Liver (tissue), 8 donors: ENCODE measurements at regions not wholly inside any gene's neighbourhood (a gene's known extent, or its start where the extent isn't known, plus 50 kb on each side); places are given as distances from the start of the nearest gene placed in this dataset.
A peak's percentile ranks its signal among the peaks of the same experiment; 100 is the strongest.

Experiments
- DNase-seq: peaks from one replicate; pipeline ENCODE4 v3.0.0-alpha.2; 2017; ENCODE audit warnings: low spot score
- H3K27ac ChIP-seq, 2 donors: one replicate each; pipeline ENCODE4 v1.7.0; 2013; ENCODE audit warnings: inconsistent platforms in 2 of 2, low read length in 2 of 2, control low read depth in 1 of 2, low read depth in 1 of 2, mild to moderate bottlenecking in 1 of 2
- H3K27me3 ChIP-seq, 4 donors: one replicate each; pipeline versions ENCODE4 v1.6.1 to v1.7.0; 2013; ENCODE audit warnings: low read length in 3 of 4, inconsistent platforms in 1 of 4, mild to moderate bottlenecking in 1 of 4, moderate library complexity in 1 of 4; ENCODE audit not compliant: control insufficient read depth in 4 of 4, insufficient read depth in 4 of 4
- H3K36me3 ChIP-seq, 4 donors: one replicate each; pipeline versions ENCODE4 v1.6.1 to v1.7.0; 2013; ENCODE audit warnings: low read length in 3 of 4, mild to moderate bottlenecking in 3 of 4, low read depth in 1 of 4, moderate library complexity in 1 of 4; ENCODE audit not compliant: control insufficient read depth in 4 of 4, insufficient read depth in 3 of 4
- H3K4me1 ChIP-seq, 4 donors: one replicate each; pipeline versions ENCODE4 v1.6.1 to v1.7.0; 2013; ENCODE audit warnings: low read length in 3 of 4, mild to moderate bottlenecking in 3 of 4, moderate library complexity in 1 of 4; ENCODE audit not compliant: control insufficient read depth in 4 of 4, insufficient read depth in 4 of 4
- H3K4me3 ChIP-seq, 3 donors: one replicate each; pipeline versions ENCODE4 v1.6.1 to v1.7.0; 2013; ENCODE audit warnings: low read length in 3 of 3, control low read depth in 1 of 3, low read depth in 1 of 3, mild to moderate bottlenecking in 1 of 3
- H3K9ac ChIP-seq, 2 donors: one replicate each; pipeline ENCODE4 v1.7.0; 2013; ENCODE audit warnings: low read length in 2 of 2, mild to moderate bottlenecking in 2 of 2, moderate library complexity in 2 of 2, control low read depth in 1 of 2, low read depth in 1 of 2
- H3K9me3 ChIP-seq, 4 donors: one replicate each; pipeline versions ENCODE4 v1.6.1 to v1.7.0; 2013; ENCODE audit warnings: low read length in 3 of 4; ENCODE audit not compliant: control insufficient read depth in 4 of 4
- FOXA2 ChIP-seq: IDR thresholded peaks from 2 replicates; pipeline ENCODE4 v1.6.1; 2016; ENCODE audit warnings: antibody characterized with exemption
- HNF4A ChIP-seq, 2 donors: conservative IDR thresholded peaks; 2 replicates each; pipeline ENCODE4 v1.6.1; 2016; ENCODE audit warnings: antibody characterized with exemption in 2 of 2, mild to moderate bottlenecking in 2 of 2
- JUND ChIP-seq, 2 donors: IDR thresholded peaks; 2 replicates each; pipeline ENCODE4 v1.6.1; 2016; ENCODE audit warnings: antibody characterized with exemption in 2 of 2
- NR2F2 ChIP-seq: IDR thresholded peaks from 2 replicates; pipeline ENCODE4 v1.6.1; 2016; ENCODE audit warnings: antibody characterized with exemption
- RAD21 ChIP-seq, 2 donors: IDR thresholded peaks; 2 replicates each; pipeline ENCODE4 v1.6.1; 2016; ENCODE audit warnings: antibody characterized with exemption in 2 of 2, mild to moderate bottlenecking in 2 of 2
- TAF1 ChIP-seq: conservative IDR thresholded peaks from 2 replicates; pipeline ENCODE4 v1.6.1; 2016; ENCODE audit warnings: antibody characterized with exemption, mild to moderate bottlenecking
- YY1 ChIP-seq: IDR thresholded peaks from 2 replicates; pipeline ENCODE4 v1.6.1; 2016; ENCODE audit warnings: antibody characterized with exemption, mild to moderate bottlenecking
- WGBS: extraction: QIAGEN DNeasy Blood & Tissue Kit; methylation state at CpG from one replicate; pipeline ENCODE4 v1.1.7; 2013; 5-methylcytosine and 5-hydroxymethylcytosine counted together
- TF ChIP-seq, protein P1 (sequence below): fragments of 150-350 bp; IDR thresholded peaks from 2 replicates; pipeline ENCODE4 v1.5.1; 2017; ENCODE audit warnings: improper control_type of control experiment, low read depth, low read length; ENCODE audit not compliant: missing input control
- TF ChIP-seq, protein P2 (sequence below): IDR thresholded peaks from 2 replicates; pipeline ENCODE4 v1.6.1; 2016; ENCODE audit warnings: antibody characterized with exemption, mild to moderate bottlenecking
- TF ChIP-seq, protein P3 (sequence below): IDR thresholded peaks from 2 replicates; pipeline ENCODE4 v1.6.1; 2016; ENCODE audit warnings: antibody characterized with exemption
- donor health status: healthy.
- donor health status: healthy.
- donor health status: healthy.
- donor health status: healthy.
- donor health status: healthy.

DNA sequence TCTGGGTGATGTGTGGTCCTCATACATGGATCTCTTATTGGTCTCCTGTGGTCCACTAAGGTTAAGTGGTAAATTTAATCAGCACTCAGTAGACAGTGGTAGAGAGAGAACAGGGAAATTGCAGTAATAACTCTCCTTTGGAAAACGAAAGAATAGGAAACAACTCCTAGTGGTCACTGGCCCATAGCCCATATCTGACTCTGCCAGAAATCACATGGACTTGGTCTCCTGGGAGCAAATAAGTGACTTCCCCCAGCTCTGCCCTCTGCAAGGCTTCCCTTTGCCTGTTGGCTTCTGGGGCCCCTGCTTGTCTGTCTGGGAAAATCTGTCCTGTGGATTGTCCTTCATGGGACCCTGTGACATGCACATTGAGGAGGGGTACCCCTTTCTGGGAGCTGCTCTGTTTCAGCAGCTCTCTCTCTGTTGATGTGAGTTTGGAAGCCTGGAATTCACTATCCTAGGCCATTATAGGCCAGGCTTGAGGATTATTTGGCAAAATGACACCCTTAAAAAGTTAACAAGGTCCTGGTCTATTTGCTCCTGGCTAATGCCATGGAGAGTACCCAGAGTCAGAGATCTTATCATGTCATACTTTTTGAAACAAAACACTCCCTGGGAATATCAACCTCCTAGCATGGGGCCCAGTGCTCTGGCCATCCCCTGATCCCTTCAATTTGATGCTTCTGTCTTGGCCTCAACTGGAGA, 58.0 kb upstream of the HNF1B start (continued):
- TF ChIP-seq RAD21 (IDR thresholded peaks at IDR 0.05) (peak in 1 of 2 donors; percentile 19), HNF4A (conservative IDR thresholded peaks at IDR 0.05) (peak; percentile 63 to 75), FOXA2 (no peak), YY1 (no peak)

DNA sequence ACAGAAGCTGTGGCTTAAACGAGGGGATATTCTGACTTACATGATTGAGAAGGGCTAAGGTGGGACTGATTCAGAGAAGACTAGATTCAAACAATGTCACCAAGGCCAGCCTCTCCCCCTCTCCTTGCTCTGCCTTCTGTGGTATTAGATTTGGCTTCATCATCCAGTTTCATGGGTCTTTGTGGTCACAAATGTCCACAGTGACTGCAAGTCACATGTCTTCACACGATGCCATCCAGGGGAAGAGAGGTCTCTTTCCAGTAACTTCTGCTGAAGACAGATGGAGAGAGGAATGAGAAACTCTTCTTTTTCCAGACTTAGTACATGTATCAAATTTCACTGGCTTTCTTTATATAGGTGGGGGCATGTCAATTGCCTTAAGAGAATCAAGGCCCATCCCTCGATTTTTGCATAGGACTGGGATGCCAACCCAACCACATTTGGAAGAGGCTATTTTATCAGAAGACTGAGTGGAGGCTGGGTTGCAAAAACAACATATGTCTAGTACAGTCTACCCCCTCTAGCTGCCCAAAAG, 57.3 kb upstream of the HNF1B start:
- no peaks in the 10 kb centered on the region for H3K27me3 ChIP-seq

DNA sequence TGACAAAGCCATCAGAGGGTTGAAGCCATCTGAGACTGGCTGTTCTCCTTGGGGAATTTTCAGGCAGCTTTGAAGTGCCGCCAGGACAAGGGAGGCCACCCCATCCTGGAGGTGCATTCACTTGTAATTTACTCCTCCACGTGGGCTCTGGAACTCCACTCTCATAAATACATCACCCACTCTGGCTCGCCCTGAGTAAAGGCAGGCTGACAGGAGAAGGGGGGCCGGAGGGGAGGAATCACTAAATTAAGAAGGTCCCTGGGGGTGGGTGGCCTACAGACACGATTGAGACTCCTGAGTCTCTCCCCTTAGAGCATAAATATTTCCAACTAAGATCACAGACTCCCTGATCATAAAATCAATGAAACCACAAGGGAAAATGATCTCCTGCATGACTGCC, 56.3 kb upstream of the HNF1B start:
- H3K9ac ChIP-seq: no peak overlapping the region

More for the DNA sequence above, 57.3 kb upstream of the HNF1B start:
- no peak overlapping the region for H3K9ac ChIP-seq
- WGBS: 82% methylated on average over 3 of the region's 3 CpGs
- H3K36me3 ChIP-seq: no peaks in the 10 kb centered on the region
- peaks cover 0 to 12% (median 11%) of the 10 kb centered on the region in 4 donors for H3K4me1 ChIP-seq
- TF ChIP-seq RAD21 (IDR thresholded peaks at IDR 0.05): no peak
- TF ChIP-seq TAF1: no peak
- TF ChIP-seq FOXA2: no peak
- no peak for TF ChIP-seq YY1
- TF ChIP-seq, protein P1, sequence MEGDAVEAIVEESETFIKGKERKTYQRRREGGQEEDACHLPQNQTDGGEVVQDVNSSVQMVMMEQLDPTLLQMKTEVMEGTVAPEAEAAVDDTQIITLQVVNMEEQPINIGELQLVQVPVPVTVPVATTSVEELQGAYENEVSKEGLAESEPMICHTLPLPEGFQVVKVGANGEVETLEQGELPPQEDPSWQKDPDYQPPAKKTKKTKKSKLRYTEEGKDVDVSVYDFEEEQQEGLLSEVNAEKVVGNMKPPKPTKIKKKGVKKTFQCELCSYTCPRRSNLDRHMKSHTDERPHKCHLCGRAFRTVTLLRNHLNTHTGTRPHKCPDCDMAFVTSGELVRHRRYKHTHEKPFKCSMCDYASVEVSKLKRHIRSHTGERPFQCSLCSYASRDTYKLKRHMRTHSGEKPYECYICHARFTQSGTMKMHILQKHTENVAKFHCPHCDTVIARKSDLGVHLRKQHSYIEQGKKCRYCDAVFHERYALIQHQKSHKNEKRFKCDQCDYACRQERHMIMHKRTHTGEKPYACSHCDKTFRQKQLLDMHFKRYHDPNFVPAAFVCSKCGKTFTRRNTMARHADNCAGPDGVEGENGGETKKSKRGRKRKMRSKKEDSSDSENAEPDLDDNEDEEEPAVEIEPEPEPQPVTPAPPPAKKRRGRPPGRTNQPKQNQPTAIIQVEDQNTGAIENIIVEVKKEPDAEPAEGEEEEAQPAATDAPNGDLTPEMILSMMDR: no peak
- TF ChIP-seq, protein P2, sequence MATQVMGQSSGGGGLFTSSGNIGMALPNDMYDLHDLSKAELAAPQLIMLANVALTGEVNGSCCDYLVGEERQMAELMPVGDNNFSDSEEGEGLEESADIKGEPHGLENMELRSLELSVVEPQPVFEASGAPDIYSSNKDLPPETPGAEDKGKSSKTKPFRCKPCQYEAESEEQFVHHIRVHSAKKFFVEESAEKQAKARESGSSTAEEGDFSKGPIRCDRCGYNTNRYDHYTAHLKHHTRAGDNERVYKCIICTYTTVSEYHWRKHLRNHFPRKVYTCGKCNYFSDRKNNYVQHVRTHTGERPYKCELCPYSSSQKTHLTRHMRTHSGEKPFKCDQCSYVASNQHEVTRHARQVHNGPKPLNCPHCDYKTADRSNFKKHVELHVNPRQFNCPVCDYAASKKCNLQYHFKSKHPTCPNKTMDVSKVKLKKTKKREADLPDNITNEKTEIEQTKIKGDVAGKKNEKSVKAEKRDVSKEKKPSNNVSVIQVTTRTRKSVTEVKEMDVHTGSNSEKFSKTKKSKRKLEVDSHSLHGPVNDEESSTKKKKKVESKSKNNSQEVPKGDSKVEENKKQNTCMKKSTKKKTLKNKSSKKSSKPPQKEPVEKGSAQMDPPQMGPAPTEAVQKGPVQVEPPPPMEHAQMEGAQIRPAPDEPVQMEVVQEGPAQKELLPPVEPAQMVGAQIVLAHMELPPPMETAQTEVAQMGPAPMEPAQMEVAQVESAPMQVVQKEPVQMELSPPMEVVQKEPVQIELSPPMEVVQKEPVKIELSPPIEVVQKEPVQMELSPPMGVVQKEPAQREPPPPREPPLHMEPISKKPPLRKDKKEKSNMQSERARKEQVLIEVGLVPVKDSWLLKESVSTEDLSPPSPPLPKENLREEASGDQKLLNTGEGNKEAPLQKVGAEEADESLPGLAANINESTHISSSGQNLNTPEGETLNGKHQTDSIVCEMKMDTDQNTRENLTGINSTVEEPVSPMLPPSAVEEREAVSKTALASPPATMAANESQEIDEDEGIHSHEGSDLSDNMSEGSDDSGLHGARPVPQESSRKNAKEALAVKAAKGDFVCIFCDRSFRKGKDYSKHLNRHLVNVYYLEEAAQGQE: no peak
- TF ChIP-seq, protein P3, sequence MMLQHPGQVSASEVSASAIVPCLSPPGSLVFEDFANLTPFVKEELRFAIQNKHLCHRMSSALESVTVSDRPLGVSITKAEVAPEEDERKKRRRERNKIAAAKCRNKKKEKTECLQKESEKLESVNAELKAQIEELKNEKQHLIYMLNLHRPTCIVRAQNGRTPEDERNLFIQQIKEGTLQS: no peak
- no peak for TF ChIP-seq NR2F2
- no peak overlapping the region for H3K4me3 ChIP-seq
- peak overlapping the region; percentile 19 to 54 for H3K27ac ChIP-seq
- DNase-seq: no peak
- H3K9me3 ChIP-seq: no peaks in the 10 kb centered on the region

More for the DNA sequence above, 56.3 kb upstream of the HNF1B start:
- Histone ChIP-seq H3K4me3 (no peak overlapping the region), H3K27ac (no peak overlapping the region), H3K4me1 (peaks cover 0 to 12% (median 11%) of the 10 kb centered on the region in 4 donors), H3K36me3 (no peaks in the 10 kb centered on the region), H3K27me3 (no peaks in the 10 kb centered on the region), H3K9me3 (no peaks in the 10 kb centered on the region)
- no peak for TF ChIP-seq JUND (IDR thresholded peaks at IDR 0.05)
- no peak for DNase-seq
- 82% methylated on average over 5 of the region's 5 CpGs for WGBS
